H1 (cell line): ENCODE measurements at regions not wholly inside any gene's neighbourhood (a gene's known extent, or its start where the extent isn't known, plus 50 kb on each side); places are given as distances from the start of the nearest gene placed in this dataset.

Experiments
- CTCF ChIA-PET: fragments of 300-600 bp; sonication (Branson Sonifier 250); formaldehyde crosslinking; loops from one replicate; lab custom pipeline; 2021; ENCODE audit not compliant: partially characterized antibody; lab: Charles Lee
- POLR2A ChIA-PET: fragments of 300-600 bp; sonication (Branson Sonifier 250); formaldehyde crosslinking; loops from one replicate; lab custom pipeline; 2021; ENCODE audit warnings: inconsistent platforms; ENCODE audit not compliant: partially characterized antibody; lab: Charles Lee
- DNase-seq, 2 experiments: peaks; one replicate each; pipeline versions ENCODE4 v3.0.0 to v3.0.0-alpha.2; 2010 to 2022; ENCODE audit warnings: low spot score in 2 of 2, low read depth in 1 of 2, mixed read lengths in 1 of 2
- FAIRE-seq: peaks from 2 replicates; lab custom pipeline; 2011; peaks lifted over from hg19 to GRCh38; lab: Jason Lieb, UNC
- H2AFZ ChIP-seq: 2 replicates; pipeline ENCODE4 v1.8.1; 2012; ENCODE audit warnings: low read length, inconsistent platforms
- H2AK5ac ChIP-seq: 2 replicates; pipeline ENCODE4 v1.6.1; 2013; ENCODE audit warnings: low read depth, low read length
- H2BK120ac ChIP-seq: replicated peaks from 2 replicates; pipeline ENCODE3; 2013; ENCODE audit warnings: low read depth, low read length, inconsistent platforms
- H2BK12ac ChIP-seq: 2 replicates; pipeline ENCODE4 v1.6.1; 2013; ENCODE audit warnings: low read depth, low read length
- H2BK15ac ChIP-seq: 2 replicates; pipeline ENCODE4 v1.6.1; 2013; ENCODE audit warnings: low read length
- H2BK20ac ChIP-seq: 2 replicates; pipeline ENCODE4 v1.6.1; 2013; ENCODE audit warnings: low read length
- H2BK5ac ChIP-seq: 2 replicates; pipeline ENCODE4 v1.6.1; 2013; ENCODE audit warnings: low read depth, low read length
- H3K14ac ChIP-seq: 2 replicates; pipeline ENCODE4 v1.6.1; 2013; ENCODE audit warnings: inconsistent platforms; ENCODE audit not compliant: insufficient read length
- H3K18ac ChIP-seq: 2 replicates; pipeline ENCODE4 v1.6.1; 2013; ENCODE audit warnings: low read length; ENCODE audit errors: extremely low read depth
- H3K23ac ChIP-seq: 2 replicates; pipeline ENCODE4 v1.6.1; 2013; ENCODE audit warnings: inconsistent platforms; ENCODE audit not compliant: insufficient read length
- H3K23me2 ChIP-seq: 2 replicates; pipeline ENCODE4 v1.6.1; 2013; ENCODE audit warnings: low read depth, low read length
- H3K27ac ChIP-seq: 2 replicates; pipeline ENCODE4 v1.6.1; 2011; ENCODE audit warnings: low read depth, low read length, inconsistent platforms
- H3K27me3 ChIP-seq, 4 experiments: replicated peaks in 1 of 4; 1 replicate in 1 of 4; 2 replicates in 3 of 4; pipeline versions ENCODE4 v1.6.1 to v1.8.1; 2011 to 2013; ENCODE audit warnings: low read length in 3 of 4, mild to moderate bottlenecking in 3 of 4, inconsistent platforms in 2 of 4, mixed read lengths in 2 of 4, moderate library complexity in 1 of 4; ENCODE audit not compliant: control insufficient read depth in 3 of 4, insufficient read depth in 3 of 4; ENCODE audit errors: extremely low read depth in 1 of 4
- H3K36me3 ChIP-seq, 4 experiments: 2 replicates each; pipeline versions ENCODE4 v1.6.1 to v1.8.1; 2011 to 2013; ENCODE audit warnings: mild to moderate bottlenecking in 4 of 4, low read length in 3 of 4, moderate library complexity in 2 of 4, control low read depth in 1 of 4, inconsistent platforms in 1 of 4; ENCODE audit not compliant: insufficient read depth in 4 of 4, control insufficient read depth in 2 of 4
- H3K4ac ChIP-seq: replicated peaks from 2 replicates; pipeline ENCODE3; 2013; ENCODE audit warnings: low read length, low read depth, mixed read lengths, inconsistent platforms; ENCODE audit not compliant: insufficient read length
- H3K4me1 ChIP-seq, 4 experiments: replicated peaks in 1 of 4; 1 replicate in 1 of 4; 2 replicates in 3 of 4; pipeline versions ENCODE4 v1.6.1 to v1.8.1; 2011 to 2013; ENCODE audit warnings: low read length in 3 of 4, inconsistent platforms in 2 of 4, mixed read lengths in 1 of 4; ENCODE audit not compliant: insufficient read depth in 4 of 4, control insufficient read depth in 3 of 4
- H3K4me2 ChIP-seq, 2 experiments: 2 replicates each; pipeline versions ENCODE4 v1.6.1 to v1.8.1; 2011 to 2013; ENCODE audit warnings: low read depth in 2 of 2, low read length in 2 of 2, control low read depth in 1 of 2, inconsistent platforms in 1 of 2, mild to moderate bottlenecking in 1 of 2; ENCODE audit not compliant: insufficient read depth in 1 of 2
- H3K4me3 ChIP-seq, 4 experiments: fragments of 200-600, 300-600 bp in 1 of 4; sonication (generic), shearing (Covaris generic), sonication (Bioruptor Twin) in 1 of 4; 2 replicates each; pipeline versions ENCODE4 v1.5.1 to v1.8.1; 2011 to 2016; ENCODE audit warnings: low read length in 4 of 4, low read depth in 3 of 4, control low read depth in 2 of 4, inconsistent platforms in 2 of 4, mild to moderate bottlenecking in 2 of 4, mixed read lengths in 1 of 4, moderate library complexity in 1 of 4; ENCODE audit not compliant: insufficient read depth in 2 of 4; ENCODE audit errors: extremely low read depth in 1 of 4
- H3K56ac ChIP-seq: replicated peaks from 2 replicates; pipeline ENCODE3; 2013; ENCODE audit warnings: low read depth, mild to moderate bottlenecking, mixed read lengths, low read length, inconsistent platforms; ENCODE audit not compliant: insufficient read length
- H3K79me1 ChIP-seq: 2 replicates; pipeline ENCODE4 v1.6.1; 2013; ENCODE audit warnings: low read depth, low read length, control low read depth
- H3K79me2 ChIP-seq, 2 experiments: 2 replicates each; pipeline versions ENCODE4 v1.6.1 to v1.8.1; 2012 to 2013; ENCODE audit warnings: low read length in 2 of 2, mild to moderate bottlenecking in 2 of 2, inconsistent platforms in 1 of 2; ENCODE audit not compliant: insufficient read depth in 2 of 2, control insufficient read depth in 1 of 2
- H3K9ac ChIP-seq, 4 experiments: replicated peaks in 1 of 4; 1 replicate in 1 of 4; 2 replicates in 3 of 4; pipeline versions ENCODE4 v1.6.1 to v1.8.1; 2011 to 2013; ENCODE audit warnings: low read depth in 3 of 4, low read length in 3 of 4, control low read depth in 2 of 4, mild to moderate bottlenecking in 2 of 4, moderate library complexity in 2 of 4, inconsistent platforms in 1 of 4; ENCODE audit errors: extremely low read depth in 1 of 4
- H3K9me3 ChIP-seq, 2 experiments: 2 replicates each; pipeline versions ENCODE4 v1.6.1 to v1.8.1; 2012 to 2013; ENCODE audit warnings: mild to moderate bottlenecking in 2 of 2, moderate library complexity in 2 of 2, control low read depth in 1 of 2, inconsistent platforms in 1 of 2, low read depth in 1 of 2, low read length in 1 of 2, mixed read lengths in 1 of 2; ENCODE audit not compliant: insufficient read depth in 2 of 2
- H4K20me1 ChIP-seq, 2 experiments: replicated peaks in 1 of 2; 2 replicates each; pipeline versions ENCODE3 to v1.8.1; 2011 to 2013; ENCODE audit warnings: inconsistent platforms in 2 of 2, low read length in 2 of 2, mild to moderate bottlenecking in 1 of 2; ENCODE audit not compliant: insufficient read depth in 2 of 2, control insufficient read depth in 1 of 2
- H4K5ac ChIP-seq: 2 replicates; pipeline ENCODE4 v1.6.1; 2013; ENCODE audit warnings: low read length, low read depth, mixed read lengths, inconsistent platforms; ENCODE audit not compliant: insufficient read length
- H4K8ac ChIP-seq: 2 replicates; pipeline ENCODE4 v1.8.0; 2013; ENCODE audit warnings: mild to moderate bottlenecking, moderate library complexity, low read length, inconsistent platforms; ENCODE audit not compliant: insufficient read depth; ENCODE audit errors: extremely low read depth
- H4K91ac ChIP-seq: replicated peaks from 2 replicates; pipeline ENCODE3; 2013; ENCODE audit warnings: low read length, mixed read lengths, inconsistent platforms; ENCODE audit not compliant: insufficient read length
- BACH1 ChIP-seq: IDR thresholded peaks from 2 replicates; pipeline ENCODE4 v1.6.1; 2012; ENCODE audit warnings: low read length, improper control_type of control experiment
- BRCA1 ChIP-seq: IDR thresholded peaks from 2 replicates; pipeline ENCODE4 v1.6.1; 2012; ENCODE audit warnings: low read depth, low read length, improper control_type of control experiment
- CBX5 ChIP-seq: fragments of 300-800, 300-1000 bp; sonication (generic); IDR thresholded peaks from 2 replicates; pipeline ENCODE4 v1.7.1; 2016; ENCODE audit warnings: antibody characterized with exemption, low read length, low read depth
- JUND ChIP-seq: IDR thresholded peaks from 2 replicates; pipeline ENCODE4 v1.6.1; 2011; ENCODE audit warnings: mild to moderate bottlenecking, improper control_type of control experiment, low read length
- PHF8 ChIP-seq: fragments of 200-600 bp; sonication (generic); conservative IDR thresholded peaks from 2 replicates; pipeline ENCODE4 v1.7.1; 2012; ENCODE audit warnings: low read depth, mild to moderate bottlenecking, inconsistent platforms, low read length, moderate library complexity
- WGBS, 2 experiments: shearing (Covaris generic) in 1 of 2; methylation state at CpG; one replicate each; pipeline versions ENCODE4 v1.1.6 to v1.1.7; 2013 to 2015; ENCODE audit warnings: low lambda C conversion rate in 2 of 2, mixed read lengths in 2 of 2, inconsistent platforms in 1 of 2, low coverage in 1 of 2, missing lambda C conversion rate in 1 of 2; ENCODE audit not compliant: insufficient replicate concordance in 2 of 2, insufficient coverage in 1 of 2, insufficient read length in 1 of 2; ENCODE audit errors: extremely low coverage in 1 of 2, missing lambda C conversion rate in 1 of 2; 5-methylcytosine and 5-hydroxymethylcytosine counted together

DNA sequence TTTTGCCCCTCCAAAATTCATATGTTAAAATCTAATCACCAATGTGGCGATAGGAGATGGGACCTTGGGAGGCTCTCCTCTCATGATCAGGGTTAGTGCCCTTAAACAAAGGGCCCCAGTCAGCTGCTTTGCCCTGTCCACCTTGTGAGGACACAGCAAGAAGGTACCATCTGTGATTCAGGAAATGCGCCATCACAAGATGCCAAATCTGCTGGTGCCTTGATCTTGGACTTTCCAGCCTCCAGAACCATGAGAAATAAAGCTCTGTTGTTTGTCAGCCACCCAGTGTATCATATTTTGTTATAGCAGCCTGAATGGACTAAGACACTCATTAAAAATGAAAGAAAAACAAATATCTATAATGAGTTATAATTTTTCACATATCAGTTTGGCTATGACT, 63.0 kb upstream of the NKD1 start:
- Histone ChIP-seq H3K9me3 (peaks cover 3 to 9% of the 10 kb centered on the region in 2 experiments; a peak in 3 of 4 replicates), H4K91ac (no peak overlapping the region), H3K18ac (no peak overlapping the region), H3K4ac (no peak overlapping the region), H3K9ac (no peak overlapping the region), H3K56ac (no peak overlapping the region), H3K27ac (no peak overlapping the region), H3K27me3 (no peaks in the 10 kb centered on the region), H3K79me1 (no peaks in the 10 kb centered on the region), H3K14ac (no peak overlapping the region), H3K36me3 (no peaks in the 10 kb centered on the region), H3K23me2 (no peaks in the 10 kb centered on the region), H4K8ac (no peak overlapping the region), H2AK5ac (no peak overlapping the region), H2BK12ac (no peak overlapping the region), H2BK20ac (no peak overlapping the region), H3K79me2 (no peaks in the 10 kb centered on the region), H2BK120ac (no peak overlapping the region), H2AFZ (no peak overlapping the region), H3K4me1 (no peaks in the 10 kb centered on the region), H3K23ac (no peak overlapping the region), H3K4me2 (no peak overlapping the region), H2BK15ac (no peak overlapping the region), H2BK5ac (no peak overlapping the region), H3K4me3 (no peak overlapping the region), H4K20me1 (no peaks in the 10 kb centered on the region), H4K5ac (no peak overlapping the region)
- CTCF ChIA-PET, result interaction anchor here (0.8 to 1.5 kb wide), 2 partner anchors 13 to 25 kb away, joined by 3 to 7 read pairs; no protein-coding TSS in a partner anchor
- no peak for FAIRE-seq
- 100% methylated on average over 2 of the region's 2 CpGs; no CpG with 5 or more reads in 1 of the 2 experiments for WGBS, 2 experiments
- TF ChIP-seq BRCA1, result no peak
- TF ChIP-seq CBX5, result no peak
- no peak for TF ChIP-seq JUND
- TF ChIP-seq PHF8, result no peak
- TF ChIP-seq BACH1, result no peak
- no peak for DNase-seq
- POLR2A ChIA-PET, result no interaction called here
